GM12864 (cell line): ENCODE measurements at regions not wholly inside any gene's neighbourhood (a gene's known extent, or its start where the extent isn't known, plus 50 kb on each side); places are given as distances from the start of the nearest gene placed in this dataset.

Source experiments
- DNase-seq: peaks from one replicate; pipeline ENCODE4 v3.0.0-alpha.2; 2011; ENCODE audit warnings: low read depth
- H3K4me3 ChIP-seq: 2 replicates; pipeline ENCODE4 v1.5.1; 2011; ENCODE audit warnings: mild to moderate bottlenecking, low read depth, low read length, control low read depth
- CTCF ChIP-seq: IDR thresholded peaks from 2 replicates; pipeline ENCODE4 v1.5.1; 2011; ENCODE audit warnings: low read depth, mild to moderate bottlenecking, moderate library complexity, low read length, control low read depth, inconsistent platforms; ENCODE audit errors: missing control alignments

GRCh38 chr4:166585491-166585890 lies 648.8 kb downstream of the SPOCK3 start:
- DNase-seq: no peak
- H3K4me3 ChIP-seq: no peak overlapping the region
- TF ChIP-seq CTCF: no peak

- H3K4me3 ChIP-seq: no peak overlapping the region
- peak; percentile 57 for TF ChIP-seq CTCF
- no peak for DNase-seq
Observed at GRCh38 chr4:166594326-166594946, 639.9 kb downstream of the SPOCK3 start.

GRCh38 chr4:166600264-166600663 lies 634.0 kb downstream of the SPOCK3 start:
- no peak for TF ChIP-seq CTCF
- no peak overlapping the region for H3K4me3 ChIP-seq

GRCh38 chr4:166602068-166602467 lies 632.2 kb downstream of the SPOCK3 start:
- DNase-seq: no peak
- no peak for TF ChIP-seq CTCF
- H3K4me3 ChIP-seq: no peak overlapping the region

More at GRCh38 chr4:166600264-166600663, 634.0 kb downstream of the SPOCK3 start:
- no peak for DNase-seq

GRCh38 chr4:166622425-166622977 lies 611.8 kb downstream of the SPOCK3 start:
- no peak for TF ChIP-seq CTCF
- no peak for DNase-seq
- H3K4me3 ChIP-seq: peak overlapping the region; percentile 29; the same call in 1 of the 2 replicates

GRCh38 chr4:166625018-166625637 lies 609.2 kb downstream of the SPOCK3 start:
- no peak for TF ChIP-seq CTCF
- no peak overlapping the region for H3K4me3 ChIP-seq
- no peak for DNase-seq
